GM19240 (cell line): ENCODE measurements at regions not wholly inside any gene's neighbourhood (a gene's known extent, or its start where the extent isn't known, plus 50 kb on each side); places are given as distances from the start of the nearest gene placed in this dataset.

Experiments
- DNase-seq: peaks from one replicate; pipeline ENCODE4 v3.0.0; 2011; ENCODE audit warnings: low spot score; ENCODE audit not compliant: insufficient read length

GRCh38 chr5:8765886-8766285 is 780.0 kb downstream of the SEMA5A start:
- DNase-seq, result no peak

- no peak for DNase-seq
Measured at GRCh38 chr5:8766448-8766847, 779.4 kb downstream of the SEMA5A start.

GRCh38 chr5:8767111-8767510 is 778.8 kb downstream of the SEMA5A start:
- DNase-seq, result no peak

GRCh38 chr5:8767746-8768145 is 778.1 kb downstream of the SEMA5A start:
- no peak for DNase-seq

GRCh38 chr5:8769631-8770030 is 776.2 kb downstream of the SEMA5A start:
- no peak for DNase-seq

- no peak for DNase-seq
Measured at GRCh38 chr5:8770431-8770830, 775.4 kb downstream of the SEMA5A start.

- no peak for DNase-seq
Measured at GRCh38 chr5:8773046-8773615, 772.7 kb downstream of the SEMA5A start.

GRCh38 chr5:8784692-8785091 is 761.2 kb downstream of the SEMA5A start:
- no peak for DNase-seq

- no peak for DNase-seq
Measured at GRCh38 chr5:8788246-8788645, 757.6 kb downstream of the SEMA5A start.

- no peak for DNase-seq
Measured at GRCh38 chr5:8805653-8806052, 740.2 kb downstream of the SEMA5A start.

GRCh38 chr5:8807636-8808035 is 738.2 kb downstream of the SEMA5A start:
- no peak for DNase-seq

GRCh38 chr5:8811581-8811980 is 734.3 kb downstream of the SEMA5A start:
- DNase-seq, result no peak

GRCh38 chr5:8813180-8813579 is 732.7 kb downstream of the SEMA5A start:
- no peak for DNase-seq

- DNase-seq, result no peak
Measured at GRCh38 chr5:8814105-8814504, 731.8 kb downstream of the SEMA5A start.

- DNase-seq, result no peak
Measured at GRCh38 chr5:8824371-8824770, 721.5 kb downstream of the SEMA5A start.

- no peak for DNase-seq
Measured at GRCh38 chr5:8825139-8825757, 720.6 kb downstream of the SEMA5A start.

- no peak for DNase-seq
Measured at GRCh38 chr5:8826508-8826907, 719.4 kb downstream of the SEMA5A start.

GRCh38 chr5:8827696-8828095 is 718.2 kb downstream of the SEMA5A start:
- DNase-seq, result no peak

GRCh38 chr5:8828596-8829322 is 717.1 kb downstream of the SEMA5A start:
- no peak for DNase-seq

GRCh38 chr5:8829323-8830029 is 716.4 kb downstream of the SEMA5A start:
- no peak for DNase-seq

- DNase-seq, result no peak
Measured at GRCh38 chr5:8831251-8831650, 714.6 kb downstream of the SEMA5A start.

GRCh38 chr5:8831854-8832253 is 714.0 kb downstream of the SEMA5A start:
- no peak for DNase-seq
